ENCODE measurements at regions not wholly inside any gene's neighbourhood (a gene's known extent, or its start where the extent isn't known, plus 50 kb on each side); places are given as distances from the start of the nearest gene placed in this dataset.

DNA sequence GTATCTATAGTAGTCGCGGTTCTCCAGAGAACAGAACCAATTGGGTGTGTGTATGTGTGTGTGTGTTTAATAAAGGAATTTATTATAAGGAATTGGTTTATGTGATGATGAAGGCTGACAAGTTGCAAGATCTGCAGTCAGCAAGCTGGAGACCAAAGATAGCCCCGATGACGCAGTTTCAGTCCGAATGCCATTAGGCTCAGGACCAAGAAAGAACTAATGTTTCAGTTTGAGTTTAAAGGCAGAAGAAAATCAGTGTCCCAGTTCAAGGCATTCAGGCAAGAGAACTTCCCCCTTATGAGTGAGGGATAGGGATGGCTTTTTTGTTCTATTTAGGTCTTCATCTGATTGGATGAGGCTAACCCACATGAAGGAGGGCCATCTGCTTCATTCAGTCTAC is 221.6 kb downstream of the HNMT start:
- TF ChIP-seq EP300 (IDR thresholded peaks at IDR 0.05) (no peak), CHD4 (IDR thresholded peaks at IDR 0.05; ENCODE audit: borderline replicate concordance) (no peak), EHMT2 (IDR thresholded peaks at IDR 0.05; ENCODE audit: low read depth) (no peak), MYC (IDR thresholded peaks at IDR 0.05; ENCODE audit: borderline replicate concordance, low read length) (no peak), POLR2AphosphoS2 (conservative IDR thresholded peaks at IDR 0.05; ENCODE audit: low read length) (no peak), CHD2 (IDR thresholded peaks at IDR 0.05; ENCODE audit: low read length, partially characterized antibody) (no peak), POLR2A (IDR thresholded peaks at IDR 0.05; ENCODE audit: low read length) (no peak), SMC3 (IDR thresholded peaks at IDR 0.05) (no peak), CBX8 (IDR thresholded peaks at IDR 0.05) (no peak), JUNB (IDR thresholded peaks at IDR 0.05) (no peak), CEBPB (IDR thresholded peaks at IDR 0.05) (no peak), RFX5 (IDR thresholded peaks at IDR 0.05) (no peak)
- TF ChIP-seq, protein P1, sequence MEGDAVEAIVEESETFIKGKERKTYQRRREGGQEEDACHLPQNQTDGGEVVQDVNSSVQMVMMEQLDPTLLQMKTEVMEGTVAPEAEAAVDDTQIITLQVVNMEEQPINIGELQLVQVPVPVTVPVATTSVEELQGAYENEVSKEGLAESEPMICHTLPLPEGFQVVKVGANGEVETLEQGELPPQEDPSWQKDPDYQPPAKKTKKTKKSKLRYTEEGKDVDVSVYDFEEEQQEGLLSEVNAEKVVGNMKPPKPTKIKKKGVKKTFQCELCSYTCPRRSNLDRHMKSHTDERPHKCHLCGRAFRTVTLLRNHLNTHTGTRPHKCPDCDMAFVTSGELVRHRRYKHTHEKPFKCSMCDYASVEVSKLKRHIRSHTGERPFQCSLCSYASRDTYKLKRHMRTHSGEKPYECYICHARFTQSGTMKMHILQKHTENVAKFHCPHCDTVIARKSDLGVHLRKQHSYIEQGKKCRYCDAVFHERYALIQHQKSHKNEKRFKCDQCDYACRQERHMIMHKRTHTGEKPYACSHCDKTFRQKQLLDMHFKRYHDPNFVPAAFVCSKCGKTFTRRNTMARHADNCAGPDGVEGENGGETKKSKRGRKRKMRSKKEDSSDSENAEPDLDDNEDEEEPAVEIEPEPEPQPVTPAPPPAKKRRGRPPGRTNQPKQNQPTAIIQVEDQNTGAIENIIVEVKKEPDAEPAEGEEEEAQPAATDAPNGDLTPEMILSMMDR (IDR thresholded peaks at IDR 0.05): no peak
- TF ChIP-seq, protein P2, sequence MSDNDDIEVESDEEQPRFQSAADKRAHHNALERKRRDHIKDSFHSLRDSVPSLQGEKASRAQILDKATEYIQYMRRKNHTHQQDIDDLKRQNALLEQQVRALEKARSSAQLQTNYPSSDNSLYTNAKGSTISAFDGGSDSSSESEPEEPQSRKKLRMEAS (IDR thresholded peaks at IDR 0.05): no peak

Data from A549 (cell line).